HTR-8/SVneo (cell line): ENCODE measurements at regions not wholly inside any gene's neighbourhood (a gene's known extent, or its start where the extent isn't known, plus 50 kb on each side); places are given as distances from the start of the nearest gene placed in this dataset.
"Not testable (repeated sequence)": the region's sequence is repeated elsewhere in the genome, so short reads cannot be mapped to it uniquely, and the experiment has no call there.

ENCODE experiments used
- DNase-seq: peaks from one replicate; pipeline ENCODE4 v3.0.0; 2011; ENCODE audit warnings: low spot score, mixed read lengths; ENCODE audit not compliant: insufficient read length
- FAIRE-seq: peaks from 2 replicates; lab custom pipeline; 2011; peaks lifted over from hg19 to GRCh38; lab: Jason Lieb, UNC

DNA sequence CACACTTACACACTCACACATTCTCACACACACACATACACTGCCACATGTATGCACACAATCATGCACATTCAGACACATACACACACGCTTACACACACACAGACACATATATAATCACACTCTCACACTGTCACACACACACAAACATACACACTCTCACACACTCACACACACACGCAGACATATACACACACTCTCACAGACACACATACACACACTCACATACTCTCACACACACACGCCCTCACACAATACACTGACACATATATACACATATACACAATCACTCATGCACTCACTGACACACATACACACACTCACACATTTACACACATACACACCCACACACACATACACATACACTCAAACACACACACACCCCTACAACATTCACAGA lies 435.3 kb upstream of the FRG1 start:
- FAIRE-seq (peak; percentile 93), DNase-seq (no peak)

DNA sequence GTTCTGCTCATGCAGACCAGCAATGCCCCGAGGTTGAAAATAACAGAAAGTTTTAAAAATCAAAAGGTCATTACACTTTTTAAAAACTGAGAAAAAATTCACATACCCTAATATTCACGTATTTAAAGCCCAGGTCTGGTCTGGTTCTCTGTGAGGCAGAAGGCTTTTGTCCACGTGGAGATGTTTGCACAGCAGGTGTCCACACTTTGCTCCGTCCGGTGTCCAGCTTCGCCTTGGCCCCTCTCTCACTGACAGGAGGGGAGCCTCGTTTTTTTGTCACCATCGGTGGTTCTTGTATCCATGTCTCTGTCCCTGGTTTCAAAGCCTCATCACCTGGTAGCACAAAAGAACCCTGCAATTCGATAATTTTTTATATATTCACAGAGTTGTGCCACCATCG lies 434.6 kb upstream of the FRG1 start:
- DNase-seq (no peak), FAIRE-seq (no peak)

DNA sequence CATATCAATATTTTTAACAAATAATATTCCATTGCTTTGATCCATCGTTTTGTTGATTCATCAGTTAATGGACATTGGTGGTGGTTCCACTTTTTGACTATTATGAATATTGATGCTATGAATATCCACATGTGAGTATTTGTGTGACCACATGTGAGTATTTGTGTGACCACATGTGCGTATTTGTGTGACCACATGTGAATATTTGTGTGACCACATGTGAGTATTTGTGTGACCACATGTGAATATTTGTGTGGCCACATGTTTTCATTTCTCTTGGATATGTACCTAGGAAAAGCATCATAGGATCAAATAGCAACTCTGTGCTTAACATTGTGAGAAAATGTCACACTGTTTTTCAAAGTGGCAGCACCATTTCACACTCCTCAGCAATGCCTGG lies 433.6 kb upstream of the FRG1 start:
- no peak for DNase-seq
- peak; percentile 13 for FAIRE-seq

GRCh38 chr4:189510601-189511000 lies 430.1 kb upstream of the FRG1 start:
- no peak for DNase-seq
- FAIRE-seq = no peak

DNA sequence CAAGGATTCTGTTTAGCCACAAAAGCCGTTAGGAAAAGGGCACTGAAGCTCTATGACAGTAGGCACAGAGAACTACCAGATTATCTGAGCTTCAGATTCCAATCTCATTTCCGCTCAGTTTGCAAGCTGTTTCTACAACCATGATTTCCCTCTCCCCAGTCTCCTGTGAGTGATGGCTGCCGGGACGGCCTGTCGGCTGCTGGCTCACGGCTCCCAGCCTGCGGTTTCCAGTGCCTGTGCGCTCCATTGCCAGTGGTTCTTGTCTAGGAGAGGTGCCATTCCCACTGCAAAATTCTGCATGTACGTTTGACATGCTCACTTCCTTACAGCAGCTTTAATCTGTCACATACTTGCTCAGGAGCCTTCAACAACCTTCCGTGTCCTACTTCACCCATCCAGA lies 429.1 kb upstream of the FRG1 start:
- FAIRE-seq = no peak

GRCh38 chr4:189513421-189513820 lies 427.3 kb upstream of the FRG1 start:
- no peak for DNase-seq
- FAIRE-seq = no peak

More for the DNA sequence above, 429.1 kb upstream of the FRG1 start:
- no peak for DNase-seq

DNA sequence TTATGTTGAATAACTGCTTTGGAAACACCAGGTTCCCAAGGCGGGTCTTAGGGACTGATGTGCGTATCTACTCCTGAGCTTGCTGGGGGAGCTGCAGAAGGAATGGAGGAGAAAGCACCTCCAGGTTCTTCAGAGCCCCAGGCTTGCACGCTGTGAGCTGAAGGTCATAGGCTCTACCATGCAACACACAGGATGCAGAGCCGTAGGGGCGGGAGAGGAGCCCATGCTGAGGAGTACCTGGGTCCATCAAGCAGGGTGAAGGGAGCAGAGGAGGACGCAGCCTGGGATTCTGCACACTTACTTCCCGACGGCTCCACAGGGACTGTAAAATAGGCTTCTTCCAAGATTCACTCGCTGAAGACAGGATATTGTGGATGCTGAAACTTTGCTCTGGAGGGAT lies 426.5 kb upstream of the FRG1 start:
- DNase-seq (no peak), FAIRE-seq (no peak)

GRCh38 chr4:189516902-189517301 lies 423.8 kb upstream of the FRG1 start:
- DNase-seq = no peak
- FAIRE-seq = no peak

DNA sequence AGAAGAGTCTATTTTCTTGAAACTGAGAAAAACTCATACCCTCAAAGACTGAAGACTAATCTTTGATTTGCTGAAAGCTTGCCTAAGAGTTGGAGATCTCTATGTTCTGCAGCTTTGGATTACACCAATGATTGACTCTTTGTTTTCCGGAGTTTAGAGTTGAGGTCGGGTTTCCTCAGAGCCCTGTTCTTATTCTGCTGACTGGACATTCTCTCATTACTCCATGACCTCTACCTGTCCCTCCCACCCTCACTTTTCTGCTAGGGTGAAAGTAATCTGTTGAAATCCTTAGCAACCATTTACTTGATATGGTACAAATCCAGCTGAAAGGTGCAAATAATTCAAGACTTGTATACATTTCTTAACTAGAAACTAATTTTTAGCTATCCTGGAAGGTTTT lies 421.5 kb upstream of the FRG1 start:
- FAIRE-seq = no peak

GRCh38 chr4:189525304-189525703 lies 415.4 kb upstream of the FRG1 start:
- no peak for FAIRE-seq
- no peak for DNase-seq

More for the DNA sequence above, 421.5 kb upstream of the FRG1 start:
- no peak for DNase-seq

- FAIRE-seq = no peak
- no peak for DNase-seq
These were observed 409.8 kb upstream of the FRG1 start for GRCh38 chr4:189530848-189531247.

DNA sequence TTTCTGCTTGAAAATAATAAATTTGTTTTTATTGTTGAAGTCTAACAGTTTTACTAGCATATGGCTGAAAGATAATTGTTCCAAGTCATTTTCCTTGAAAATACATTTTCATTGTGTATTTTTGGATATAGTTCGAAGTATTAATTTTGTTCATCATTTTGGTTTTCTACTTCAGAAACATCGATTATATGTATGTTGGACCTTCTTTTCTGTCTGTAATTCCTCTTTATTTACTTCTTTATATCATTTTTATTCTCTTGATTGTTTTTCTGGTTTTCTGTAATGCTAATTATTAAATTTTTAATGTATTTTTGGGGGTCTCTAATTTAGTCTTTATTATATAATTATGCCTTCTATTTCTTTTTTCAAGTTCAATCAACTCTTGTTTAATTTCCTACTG lies 407.1 kb upstream of the FRG1 start:
- no peak for DNase-seq
- FAIRE-seq = no peak

DNA sequence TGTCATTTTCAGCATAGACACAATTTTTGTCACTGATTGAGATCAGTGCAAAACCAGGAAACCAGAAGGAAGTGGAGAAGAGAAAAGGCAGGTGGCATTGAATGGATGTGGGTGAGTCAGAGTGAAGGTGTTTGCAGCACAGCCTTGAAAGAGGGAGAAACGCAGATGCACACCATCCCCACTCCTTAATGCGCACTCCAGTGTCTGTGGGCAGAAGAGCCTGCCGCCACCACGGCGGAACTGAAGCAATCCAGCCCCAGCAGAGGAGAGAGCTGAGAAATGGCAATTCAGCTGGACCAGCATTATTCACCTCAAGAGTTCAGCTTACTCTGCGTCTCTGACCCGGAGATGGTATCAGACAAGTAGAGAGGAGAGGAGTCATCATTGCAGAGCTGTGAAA lies 393.1 kb upstream of the FRG1 start:
- no peak for FAIRE-seq

GRCh38 chr4:189548484-189549125 lies 392.1 kb upstream of the FRG1 start:
- FAIRE-seq (peak; percentile 20), DNase-seq (no peak)

More for the DNA sequence above, 393.1 kb upstream of the FRG1 start:
- no peak for DNase-seq

DNA sequence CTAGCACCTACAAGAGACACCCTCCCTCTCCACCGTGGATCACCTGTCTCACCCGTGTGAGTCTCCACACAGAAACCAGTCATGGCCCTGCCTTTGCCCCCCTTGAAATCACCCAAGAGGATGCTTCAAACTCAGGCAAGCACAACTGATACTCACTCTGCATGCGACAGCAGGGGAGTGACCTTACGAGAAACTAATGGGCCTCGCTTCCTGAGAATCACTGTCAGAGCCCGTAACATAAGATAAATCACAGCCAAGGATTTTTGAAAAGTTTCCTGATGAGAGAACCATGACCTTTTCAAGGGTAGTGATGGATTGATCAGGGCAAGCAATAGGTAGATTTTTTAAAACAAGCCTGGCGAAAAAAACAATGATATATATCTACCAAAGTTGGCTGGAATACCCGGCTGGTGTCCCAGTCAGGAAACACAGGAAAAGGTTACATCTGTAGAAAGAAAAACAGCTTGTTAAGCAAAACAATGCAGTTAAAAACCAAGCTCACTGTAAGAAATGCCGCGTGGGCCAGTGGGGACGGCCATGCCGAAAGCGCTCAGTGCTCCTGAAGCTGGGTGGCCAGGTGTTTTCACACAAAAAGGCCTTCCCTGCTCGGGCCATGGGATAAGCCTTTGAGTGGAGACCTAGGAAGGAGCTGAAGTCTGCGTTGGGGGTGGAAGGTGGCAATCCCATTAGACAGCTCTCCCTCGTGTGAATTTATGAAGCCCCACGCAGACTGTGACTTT lies 388.6 kb upstream of the FRG1 start:
- not testable (repeated sequence) for FAIRE-seq, DNase-seq

DNA sequence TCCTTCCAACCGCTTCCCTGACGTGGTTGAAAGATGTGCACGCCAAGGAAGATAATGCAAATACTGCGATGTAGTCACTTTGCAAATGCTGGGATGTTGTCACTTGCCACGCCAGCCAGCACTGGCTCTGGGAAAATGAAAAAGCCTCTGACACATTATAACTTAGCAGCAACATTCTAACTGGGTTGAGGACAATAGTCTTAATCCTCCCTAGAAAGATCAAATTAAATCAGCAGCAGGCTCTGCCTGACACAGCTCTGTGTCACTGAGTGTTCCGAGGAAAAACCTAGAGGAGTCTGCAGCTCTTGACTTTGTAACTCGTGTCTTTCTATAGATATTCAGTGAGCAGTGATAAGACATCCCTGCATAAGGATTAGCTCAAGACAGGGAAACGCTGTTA lies 380.1 kb upstream of the FRG1 start:
- FAIRE-seq, DNase-seq: not testable (repeated sequence)

DNA sequence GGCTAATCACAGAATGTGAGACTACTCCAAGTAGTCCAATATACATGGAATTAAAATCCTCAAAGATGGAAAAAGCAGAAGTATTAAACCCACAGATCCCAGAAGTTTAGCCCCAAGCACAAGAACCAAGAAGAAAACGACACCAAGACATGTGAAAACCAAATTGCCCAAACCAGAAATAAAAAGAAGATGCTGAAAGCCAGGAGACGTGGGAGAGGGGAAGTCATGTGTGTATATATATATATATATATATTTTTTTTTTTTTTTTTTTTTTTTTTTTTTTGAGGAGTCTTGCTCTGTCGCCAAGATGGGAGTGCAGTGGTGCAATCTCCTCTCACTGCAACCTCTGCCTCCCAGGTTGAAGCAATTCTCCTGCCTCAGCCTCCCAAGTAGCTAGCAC lies 376.9 kb upstream of the FRG1 start:
- DNase-seq, FAIRE-seq: not testable (repeated sequence)

- FAIRE-seq, DNase-seq: not testable (repeated sequence)
These were observed 374.4 kb upstream of the FRG1 start for GRCh38 chr4:189566271-189566670.

DNA sequence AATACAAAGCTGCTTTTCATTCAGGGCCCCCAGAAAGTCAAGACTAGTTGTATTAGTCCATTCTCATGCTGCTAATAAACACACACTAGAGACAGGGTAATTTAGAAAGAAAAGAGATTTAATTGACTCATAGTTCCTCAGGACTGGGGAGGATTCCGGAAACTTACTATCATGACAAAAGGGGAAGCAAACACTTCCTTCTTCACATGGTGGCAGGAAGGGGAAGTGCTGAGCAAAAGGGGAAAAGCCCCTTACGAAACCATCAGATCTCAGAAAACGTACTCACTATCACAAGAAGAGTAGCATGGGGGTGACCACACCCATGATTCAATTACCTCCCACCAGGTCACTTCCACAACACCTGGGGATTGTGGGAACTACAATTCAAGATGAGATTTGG lies 373.8 kb upstream of the FRG1 start:
- FAIRE-seq, DNase-seq: not testable (repeated sequence)

DNA sequence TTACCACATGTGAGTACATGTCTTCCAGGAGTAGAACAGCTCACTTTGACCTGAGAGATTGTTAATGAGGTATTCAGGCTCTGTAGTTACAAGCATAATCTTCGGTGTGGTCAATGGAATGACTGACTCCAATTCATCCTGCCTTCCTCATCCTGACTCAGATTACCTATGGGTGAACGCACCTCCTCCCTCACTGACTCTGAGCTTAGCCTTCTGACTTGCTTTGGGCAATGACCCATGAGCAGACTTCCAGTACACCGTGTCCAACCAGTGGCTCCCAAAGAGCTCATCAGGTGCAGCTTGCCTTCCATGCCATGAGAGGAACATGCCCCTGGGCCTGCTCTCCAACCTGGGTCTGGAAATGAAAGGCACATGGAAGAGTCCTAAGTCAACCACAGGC lies 361.0 kb upstream of the FRG1 start:
- not testable (repeated sequence) for FAIRE-seq, DNase-seq

GRCh38 chr4:189586908-189587632 lies 353.6 kb upstream of the FRG1 start:
- FAIRE-seq, DNase-seq: not testable (repeated sequence)
